ENCODE measurements at regions not wholly inside any gene's neighbourhood (a gene's known extent, or its start where the extent isn't known, plus 50 kb on each side); places are given as distances from the start of the nearest gene placed in this dataset.
"Not testable (repeated sequence)": the region's sequence is repeated elsewhere in the genome, so short reads cannot be mapped to it uniquely, and the experiment has no call there.

- ATAC-seq: no peak
These were observed 149.0 kb upstream of the DPH6 start for GRCh38 chr15:35695003-35695402.

GRCh38 chr15:35696767-35697231 is 150.8 kb upstream of the DPH6 start:
- ATAC-seq: peak; percentile 90

- ATAC-seq: peak; percentile 13
These were observed 151.8 kb upstream of the DPH6 start for GRCh38 chr15:35697549-35698299.

- no peak for ATAC-seq
These were observed 152.4 kb upstream of the DPH6 start for GRCh38 chr15:35698331-35698730.

GRCh38 chr15:35698966-35699575 is 153.1 kb upstream of the DPH6 start:
- no peak for ATAC-seq

GRCh38 chr15:35700091-35700593 is 154.2 kb upstream of the DPH6 start:
- ATAC-seq: not testable (repeated sequence)

- ATAC-seq: no peak
These were observed 155.6 kb upstream of the DPH6 start for GRCh38 chr15:35701402-35702046.

- ATAC-seq: no peak
These were observed 157.1 kb upstream of the DPH6 start for GRCh38 chr15:35702946-35703495.

GRCh38 chr15:35705030-35705883 is 159.3 kb upstream of the DPH6 start:
- ATAC-seq: no peak

GRCh38 chr15:35705884-35706585 is 160.1 kb upstream of the DPH6 start:
- peak; percentile 33 for ATAC-seq

GRCh38 chr15:35712956-35713355 is 167.0 kb upstream of the DPH6 start:
- no peak for ATAC-seq

- peak; percentile 100 for ATAC-seq
These were observed 167.8 kb upstream of the DPH6 start for GRCh38 chr15:35713733-35714132.

- no peak for ATAC-seq
These were observed 171.8 kb upstream of the DPH6 start for GRCh38 chr15:35717721-35718120.

- no peak for ATAC-seq
These were observed 174.1 kb upstream of the DPH6 start for GRCh38 chr15:35720019-35720418.

GRCh38 chr15:35720984-35721383 is 175.0 kb upstream of the DPH6 start:
- ATAC-seq: no peak

GRCh38 chr15:35721751-35722150 is 175.8 kb upstream of the DPH6 start:
- no peak for ATAC-seq

GRCh38 chr15:35722501-35722900 is 176.5 kb upstream of the DPH6 start:
- no peak for ATAC-seq

- ATAC-seq: no peak
These were observed 177.3 kb upstream of the DPH6 start for GRCh38 chr15:35723120-35723847.

GRCh38 chr15:35723852-35724251 is 177.9 kb upstream of the DPH6 start:
- ATAC-seq: no peak

- no peak for ATAC-seq
These were observed 178.7 kb upstream of the DPH6 start for GRCh38 chr15:35724626-35725025.

GRCh38 chr15:35725353-35725752 is 179.4 kb upstream of the DPH6 start:
- no peak for ATAC-seq

All from esophagus mucosa (tissue), 1 donor.